OCI-LY1 (cell line): ENCODE measurements at regions not wholly inside any gene's neighbourhood (a gene's known extent, or its start where the extent isn't known, plus 50 kb on each side); places are given as distances from the start of the nearest gene placed in this dataset.

Experiments
- H2AFZ ChIP-seq: fragments of 200-600 bp; sonication (generic), shearing (Covaris generic); 2 replicates; pipeline ENCODE4 v1.6.0; 2014; ENCODE audit warnings: antibody characterized with exemption, mild to moderate bottlenecking, low read length
- H3F3A ChIP-seq: fragments of 200-600 bp; sonication (generic), shearing (Covaris generic); 2 replicates; pipeline ENCODE4 v1.6.0; 2014; ENCODE audit warnings: mild to moderate bottlenecking, antibody characterized with exemption, low read length, moderate library complexity; ENCODE audit not compliant: insufficient read depth
- H3K27ac ChIP-seq: fragments of 200-600 bp; sonication (generic); 2 replicates; pipeline ENCODE4 v1.5.1; 2014; ENCODE audit warnings: low read length, mixed run types, mild to moderate bottlenecking, low read depth; ENCODE audit not compliant: poor library complexity, severe bottlenecking
- H3K27me3 ChIP-seq: fragments of 200-600 bp; sonication (generic); 2 replicates; pipeline ENCODE4 v1.6.0; 2014; ENCODE audit warnings: antibody characterized with exemption, mild to moderate bottlenecking, low read length, moderate library complexity; ENCODE audit not compliant: insufficient read depth
- H3K36me3 ChIP-seq: fragments of 200-600 bp; sonication (generic); 2 replicates; pipeline ENCODE4 v1.6.1; 2014; ENCODE audit warnings: mild to moderate bottlenecking, antibody characterized with exemption, low read length, moderate library complexity, mixed read lengths; ENCODE audit not compliant: insufficient read depth
- H3K4me1 ChIP-seq: fragments of 200-600 bp; sonication (generic); 2 replicates; pipeline ENCODE4 v1.5.1; 2014; ENCODE audit warnings: mild to moderate bottlenecking, low read length, moderate library complexity; ENCODE audit not compliant: insufficient read depth, severe bottlenecking
- H3K4me2 ChIP-seq: fragments of 200-600 bp; sonication (generic), shearing (Covaris generic); 2 replicates; pipeline ENCODE4 v1.6.1; 2014; ENCODE audit warnings: low read length
- H3K4me3 ChIP-seq: fragments of 200-600 bp; sonication (generic); 2 replicates; pipeline ENCODE4 v1.5.1; 2014; ENCODE audit warnings: low read length, low read depth, mild to moderate bottlenecking, mixed read lengths; ENCODE audit not compliant: poor library complexity, severe bottlenecking
- H3K79me2 ChIP-seq: fragments of 200-600 bp; shearing (Covaris generic); 2 replicates; pipeline ENCODE4 v1.6.1; 2016; ENCODE audit warnings: mixed run types, low read length, mixed read lengths; ENCODE audit not compliant: insufficient read depth
- H3K9ac ChIP-seq: fragments of 200-600 bp; sonication (generic), shearing (Covaris generic); 2 replicates; pipeline ENCODE4 v1.6.1; 2014; ENCODE audit warnings: mild to moderate bottlenecking, low read length, mixed read lengths
- H3K9me2 ChIP-seq: fragments of 200-600 bp; sonication (generic), shearing (Covaris generic); 2 replicates; pipeline ENCODE4 v1.6.1; 2014; ENCODE audit warnings: low read depth, mild to moderate bottlenecking, low read length, mixed read lengths
- H3K9me3 ChIP-seq: fragments of 200-600 bp; shearing (Covaris generic); 2 replicates; pipeline ENCODE4 v1.6.1; 2014; ENCODE audit warnings: low read length, mixed read lengths
- H4K20me1 ChIP-seq: fragments of 200-600 bp; sonication (generic), shearing (Covaris generic); 2 replicates; pipeline ENCODE4 v1.6.0; 2016; ENCODE audit warnings: mild to moderate bottlenecking, low read length; ENCODE audit not compliant: insufficient read depth
- EZH2 ChIP-seq: fragments of 200-600 bp; sonication (generic), shearing (Covaris generic); IDR thresholded peaks from 2 replicates; pipeline ENCODE4 v1.8.0; 2017; ENCODE audit warnings: borderline replicate concordance, mixed run types, mild to moderate bottlenecking, antibody characterized with exemption, low read length, moderate library complexity, mixed read lengths
- TF ChIP-seq, protein P1 (sequence below): fragments of 200-600 bp; sonication (generic), shearing (Covaris generic); IDR thresholded peaks from 2 replicates; pipeline ENCODE4 v1.5.1; 2017; ENCODE audit warnings: mild to moderate bottlenecking, antibody characterized with exemption, low read length, moderate library complexity, mixed read lengths

GRCh38 chr14:39998114-39998513 is 565.9 kb upstream of the FBXO33 start:
- Histone ChIP-seq H3K27me3 (no peaks in the 10 kb centered on the region), H3K9me3 (no peaks in the 10 kb centered on the region), H3F3A (no peaks in the 10 kb centered on the region), H3K4me3 (no peak overlapping the region), H3K4me2 (no peak overlapping the region), H3K9me2 (no peaks in the 10 kb centered on the region), H3K9ac (no peak overlapping the region), H3K27ac (peak overlapping the region; percentile 46), H2AFZ (no peak overlapping the region), H4K20me1 (no peaks in the 10 kb centered on the region), H3K4me1 (peaks cover 19% of the 10 kb centered on the region), H3K79me2 (no peaks in the 10 kb centered on the region), H3K36me3 (no peaks in the 10 kb centered on the region)
- TF ChIP-seq, protein P1, sequence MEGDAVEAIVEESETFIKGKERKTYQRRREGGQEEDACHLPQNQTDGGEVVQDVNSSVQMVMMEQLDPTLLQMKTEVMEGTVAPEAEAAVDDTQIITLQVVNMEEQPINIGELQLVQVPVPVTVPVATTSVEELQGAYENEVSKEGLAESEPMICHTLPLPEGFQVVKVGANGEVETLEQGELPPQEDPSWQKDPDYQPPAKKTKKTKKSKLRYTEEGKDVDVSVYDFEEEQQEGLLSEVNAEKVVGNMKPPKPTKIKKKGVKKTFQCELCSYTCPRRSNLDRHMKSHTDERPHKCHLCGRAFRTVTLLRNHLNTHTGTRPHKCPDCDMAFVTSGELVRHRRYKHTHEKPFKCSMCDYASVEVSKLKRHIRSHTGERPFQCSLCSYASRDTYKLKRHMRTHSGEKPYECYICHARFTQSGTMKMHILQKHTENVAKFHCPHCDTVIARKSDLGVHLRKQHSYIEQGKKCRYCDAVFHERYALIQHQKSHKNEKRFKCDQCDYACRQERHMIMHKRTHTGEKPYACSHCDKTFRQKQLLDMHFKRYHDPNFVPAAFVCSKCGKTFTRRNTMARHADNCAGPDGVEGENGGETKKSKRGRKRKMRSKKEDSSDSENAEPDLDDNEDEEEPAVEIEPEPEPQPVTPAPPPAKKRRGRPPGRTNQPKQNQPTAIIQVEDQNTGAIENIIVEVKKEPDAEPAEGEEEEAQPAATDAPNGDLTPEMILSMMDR: no peak
- TF ChIP-seq EZH2: no peak

- Histone ChIP-seq H4K20me1 (no peaks in the 10 kb centered on the region), H3K27me3 (no peaks in the 10 kb centered on the region), H2AFZ (no peak overlapping the region), H3K27ac (peak overlapping the region; percentile 27), H3K79me2 (no peaks in the 10 kb centered on the region), H3K4me1 (peaks cover 23% of the 10 kb centered on the region), H3K4me2 (no peak overlapping the region), H3K9ac (no peak overlapping the region), H3K36me3 (no peaks in the 10 kb centered on the region; the same call in 1 of the 2 replicates), H3F3A (no peaks in the 10 kb centered on the region), H3K9me3 (no peaks in the 10 kb centered on the region), H3K4me3 (no peak overlapping the region), H3K9me2 (no peaks in the 10 kb centered on the region)
- no peak for TF ChIP-seq EZH2
- TF ChIP-seq, protein P1: no peak
Observed at GRCh38 chr14:39991041-39991440, 558.8 kb upstream of the FBXO33 start.

DNA sequence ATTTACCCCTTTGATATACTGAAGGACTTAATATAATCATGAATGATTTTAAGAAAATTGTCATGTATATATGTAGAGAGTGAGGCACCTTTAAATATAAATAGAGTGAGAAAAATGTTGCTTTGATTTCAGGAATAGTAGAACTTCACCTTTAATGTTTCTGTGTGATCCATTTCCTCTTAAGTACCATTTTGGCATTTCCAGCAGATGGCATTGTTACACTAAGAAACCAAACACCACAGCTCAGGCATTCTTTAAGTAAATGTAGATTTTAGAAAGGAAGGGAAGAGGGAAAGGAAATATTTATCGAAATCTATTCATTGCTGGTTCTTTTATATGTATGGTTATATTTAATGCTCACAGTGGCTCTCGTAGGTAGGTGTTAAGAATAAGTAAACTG is 556.7 kb upstream of the FBXO33 start:
- no peak overlapping the region for H3K4me3 ChIP-seq
- H3K9ac ChIP-seq: no peak overlapping the region
- H3K79me2 ChIP-seq: no peaks in the 10 kb centered on the region
- H3K9me2 ChIP-seq: no peaks in the 10 kb centered on the region
- H3K4me1 ChIP-seq: peaks cover 23% of the 10 kb centered on the region
- H3K27me3 ChIP-seq: no peaks in the 10 kb centered on the region
- TF ChIP-seq, protein P1: peak; percentile 87
- no peak for TF ChIP-seq EZH2
- no peaks in the 10 kb centered on the region; the same call in 1 of the 2 replicates for H3K36me3 ChIP-seq
- H3K4me2 ChIP-seq: peak overlapping the region; percentile 36; the same call in 1 of the 2 replicates
- H3K9me3 ChIP-seq: no peaks in the 10 kb centered on the region
- no peaks in the 10 kb centered on the region for H3F3A ChIP-seq
- H2AFZ ChIP-seq: no peak overlapping the region
- peak overlapping the region; percentile 8 for H3K27ac ChIP-seq
- no peaks in the 10 kb centered on the region for H4K20me1 ChIP-seq
